HepG2 (cell line): ENCODE measurements at regions not wholly inside any gene's neighbourhood (a gene's known extent, or its start where the extent isn't known, plus 50 kb on each side); places are given as distances from the start of the nearest gene placed in this dataset.

Source experiments
- ATAC-seq: fragments of 200-7000 bp; cut with Tn5 transposase; 3 replicates; pipeline ENCODE4 v1.9.1; 2020; ENCODE audit warnings: mild to moderate bottlenecking, moderate library complexity
- BruUV-seq: library from RNA; stranded (reverse); fragments of 400-500 nt; replicated peaks from 2 replicates; lab custom pipeline; 2021; lab: Mats Ljungman, UMichigan
- CTCF ChIA-PET: fragments of 300-600 bp; formaldehyde crosslinking; extraction: SDS; loops from one replicate; lab custom pipeline; 2021; ENCODE audit warnings: low total read pairs, inconsistent platforms, low intra/inter-chr PET ratio; lab: Yijun Ruan, JAX
- POLR2A ChIA-PET: fragments of 350-600 bp; sonication (Branson Sonifier 250); formaldehyde crosslinking; loops from one replicate; lab custom pipeline; 2020; ENCODE audit warnings: antibody characterized with exemption, inconsistent platforms; lab: Yijun Ruan, JAX
- DNase-seq: peaks from one replicate; pipeline ENCODE4 v3.0.0-alpha.2; 2015; ENCODE audit warnings: low spot score
- FAIRE-seq: peaks from 3 replicates; lab custom pipeline; 2011; peaks lifted over from hg19 to GRCh38; lab: Jason Lieb, UNC
- H2AFZ ChIP-seq: one replicate; pipeline ENCODE4 v1.6.1; 2011; ENCODE audit warnings: low read length, inconsistent platforms
- H3K27ac ChIP-seq: fragments of 300-600 bp; 3 replicates; pipeline ENCODE4 v1.8.0; 2011; ENCODE audit warnings: mixed run types, mild to moderate bottlenecking, mixed read lengths, low read length, inconsistent platforms; ENCODE audit not compliant: insufficient read depth; ENCODE audit errors: extremely low read length
- H3K27me3 ChIP-seq, 2 experiments: fragments of 200-600 bp in 1 of 2; 2 replicates in 1 of 2; 3 replicates in 1 of 2; pipeline versions ENCODE4 v1.6.0 to v1.8.0; 2011; ENCODE audit warnings: low read length in 2 of 2, mild to moderate bottlenecking in 2 of 2, moderate library complexity in 2 of 2, inconsistent platforms in 1 of 2; ENCODE audit not compliant: insufficient read depth in 2 of 2, control insufficient read depth in 1 of 2
- H3K36me3 ChIP-seq, 2 experiments: fragments of 200-600 bp in 1 of 2; replicated peaks in 1 of 2; 2 replicates in 1 of 2; 3 replicates in 1 of 2; pipeline versions ENCODE4 v1.5.1 to v1.8.0; 2011; ENCODE audit warnings: low read length in 2 of 2, inconsistent platforms in 1 of 2; ENCODE audit not compliant: insufficient read depth in 2 of 2, control insufficient read depth in 1 of 2
- H3K4me1 ChIP-seq: 2 replicates; pipeline ENCODE4 v1.5.1; 2012; ENCODE audit warnings: low read length, inconsistent platforms; ENCODE audit not compliant: insufficient read depth
- H3K4me2 ChIP-seq: 2 replicates; pipeline ENCODE4 v1.6.0; 2011; ENCODE audit warnings: low read depth, low read length, inconsistent platforms
- H3K4me3 ChIP-seq, 3 experiments: fragments of 200-600 bp in 1 of 3; sonication (generic), shearing (Covaris generic) in 1 of 3; replicated peaks in 1 of 3; 2 replicates each; pipeline ENCODE4 v1.5.1; 2011 to 2016; ENCODE audit warnings: low read length in 3 of 3, inconsistent platforms in 2 of 3, low read depth in 2 of 3, mild to moderate bottlenecking in 2 of 3, control low read depth in 1 of 3, mixed read lengths in 1 of 3; ENCODE audit not compliant: insufficient read depth in 1 of 3
- H3K79me2 ChIP-seq: one replicate; pipeline ENCODE4 v1.6.1; 2011; ENCODE audit warnings: low read length, inconsistent platforms; ENCODE audit not compliant: insufficient read depth
- H3K9ac ChIP-seq: 2 replicates; pipeline ENCODE4 v1.6.0; 2011; ENCODE audit warnings: mild to moderate bottlenecking, low read depth, low read length, inconsistent platforms; ENCODE audit not compliant: insufficient read depth
- H3K9me3 ChIP-seq: 2 replicates; pipeline ENCODE4 v1.5.1; 2012; ENCODE audit warnings: mild to moderate bottlenecking, low read length
- H4K20me1 ChIP-seq: 2 replicates; pipeline ENCODE4 v1.6.0; 2011; ENCODE audit warnings: inconsistent platforms, mild to moderate bottlenecking, low read length, moderate library complexity; ENCODE audit not compliant: insufficient read depth
- ARNT ChIP-seq: fragments of 450-650 bp; IDR thresholded peaks from 2 replicates; pipeline ENCODE4 v1.6.1; 2017
- CAMTA2 ChIP-seq: sonication (generic); formaldehyde crosslinking; IDR thresholded peaks from 2 replicates; pipeline ENCODE4 v1.4.0; 2020; ENCODE audit warnings: mild to moderate bottlenecking, missing genetic modification reagents, borderline replicate concordance
- E2F5 ChIP-seq: sonication (generic); formaldehyde crosslinking; conservative IDR thresholded peaks from 2 replicates; pipeline ENCODE4 v1.4.0; 2020; ENCODE audit warnings: missing genetic modification reagents
- ELF3 ChIP-seq: IDR thresholded peaks from 2 replicates; pipeline ENCODE4 v1.6.1; 2016; ENCODE audit warnings: missing genetic modification reagents, missing compliant biosample characterization
- FOXO1 ChIP-seq: sonication (generic); formaldehyde crosslinking; IDR thresholded peaks from 2 replicates; pipeline ENCODE4 v1.4.0; 2020; ENCODE audit warnings: missing genetic modification reagents
- HDAC2 ChIP-seq: sonication (generic); formaldehyde crosslinking; IDR thresholded peaks from 2 replicates; pipeline ENCODE4 v1.4.0; 2020; ENCODE audit warnings: missing genetic modification reagents
- MTA1 ChIP-seq: sonication (generic); formaldehyde crosslinking; IDR thresholded peaks from 2 replicates; pipeline ENCODE4 v1.4.0; 2020; ENCODE audit warnings: missing genetic modification reagents, mild to moderate bottlenecking, borderline replicate concordance
- PCBP1 ChIP-seq: fragments of 200-400 bp; formaldehyde crosslinking; IDR thresholded peaks from 2 replicates; pipeline ENCODE4 v1.6.1; 2017; ENCODE audit warnings: mild to moderate bottlenecking, low read depth, low read length, borderline replicate concordance
- PHF21A ChIP-seq: sonication (generic); formaldehyde crosslinking; IDR thresholded peaks from 2 replicates; pipeline ENCODE4 v1.5.0; 2020; ENCODE audit warnings: mild to moderate bottlenecking, missing genetic modification reagents
- SIX1 ChIP-seq: sonication (generic); formaldehyde crosslinking; IDR thresholded peaks from 2 replicates; pipeline ENCODE4 v1.4.0; 2020; ENCODE audit warnings: missing genetic modification reagents, borderline replicate concordance
- SRSF4 ChIP-seq: fragments of 200-400 bp; formaldehyde crosslinking; IDR thresholded peaks from one replicate; pipeline ENCODE4 v1.6.1; 2018; ENCODE audit warnings: mild to moderate bottlenecking, low read depth, low read length, moderate library complexity; ENCODE audit not compliant: poor library complexity, severe bottlenecking
- TFDP1 ChIP-seq: IDR thresholded peaks from 2 replicates; pipeline ENCODE4 v1.6.1; 2016; ENCODE audit warnings: missing compliant biosample characterization, missing genetic modification reagents, borderline replicate concordance
- WGBS: methylation state at CpG from one replicate; pipeline ENCODE4 v1.1.6; 2017; ENCODE audit warnings: low lambda C conversion rate; 5-methylcytosine and 5-hydroxymethylcytosine counted together
- in situ Hi-C: cut with HindIII; loops from 2 replicates; pipeline ENCODE4 v1.10.0; 2017; ENCODE audit warnings: low pct_unique_long_range_greater_than_20kb; ENCODE audit not compliant: extremely low pct_ligation_motif_present
- intact Hi-C: fragments of 100-400 bp; cut with micrococcal nuclease; formaldehyde crosslinking; loops from one replicate; pipeline ENCODE4 v1.10.0; 2022; ENCODE audit not compliant: unreplicated experiment

GRCh38 chr14:88993946-88994345 lies 169.5 kb downstream of the TTC8 start (continued):
- TF ChIP-seq CAMTA2 (no peak), SIX1 (CRISPR knock-in tag) (no peak), MTA1 (CRISPR knock-in tag) (no peak), ARNT (no peak), PCBP1 (no peak), HDAC2 (CRISPR knock-in tag) (no peak)

GRCh38 chr14:88995437-88996198 lies 171.2 kb downstream of the TTC8 start:
- H3K36me3 ChIP-seq = no peaks in the 10 kb centered on the region
- H3K9me3 ChIP-seq = no peaks in the 10 kb centered on the region
- no peak overlapping the region for H3K4me3 ChIP-seq
- no peak overlapping the region for H3K27ac ChIP-seq
- POLR2A ChIA-PET = no interaction called here
- no peaks in the 10 kb centered on the region for H4K20me1 ChIP-seq
- intact Hi-C loops (no loop called here), in situ Hi-C loops (no loop called here)
- ATAC-seq = no peak
- H3K4me1 ChIP-seq = no peaks in the 10 kb centered on the region
- BruUV-seq = no TSS peak
- H3K79me2 ChIP-seq = no peaks in the 10 kb centered on the region
- CTCF ChIA-PET = no interaction called here
- 37% methylated on average over 8 of the region's 9 CpGs for WGBS
- DNase-seq = no peak
- TF ChIP-seq ELF3 (no peak), PHF21A (CRISPR knock-in tag) (no peak), TFDP1 (CRISPR knock-in tag) (no peak), FOXO1 (CRISPR knock-in tag) (no peak), SRSF4 (no peak), E2F5 (CRISPR knock-in tag) (no peak)
- H3K4me2 ChIP-seq = no peak overlapping the region
- no peak overlapping the region for H3K9ac ChIP-seq
- no peak overlapping the region for H2AFZ ChIP-seq
- peaks cover 0 to 2% of the 10 kb centered on the region in 2 experiments; a peak in 2 of 5 replicates for H3K27me3 ChIP-seq
- FAIRE-seq = no peak
